ENCODE measurements at regions not wholly inside any gene's neighbourhood (a gene's known extent, or its start where the extent isn't known, plus 50 kb on each side); places are given as distances from the start of the nearest gene placed in this dataset.

DNA sequence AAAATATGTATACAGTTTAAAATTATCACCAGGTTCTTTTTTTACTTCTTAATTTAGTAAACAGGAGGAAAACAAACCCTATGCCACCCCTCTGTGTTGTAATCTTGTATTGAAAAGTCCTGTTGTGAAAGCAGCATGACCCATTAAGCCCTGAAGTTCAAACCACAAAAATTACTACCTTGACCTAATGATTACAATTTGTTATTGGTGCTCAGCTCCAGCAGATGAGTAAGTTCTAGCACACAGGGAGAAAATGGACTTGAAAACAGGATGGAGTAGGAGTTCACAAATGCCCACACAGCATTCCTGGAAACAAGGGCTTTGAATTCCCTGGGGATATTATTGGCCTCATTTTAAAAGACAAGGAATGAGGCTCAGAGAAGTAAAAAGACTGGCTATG lies 505.8 kb upstream of the ERCC4 start:
- no peaks in the 10 kb centered on the region for H3K9me3 ChIP-seq
- no peak for DNase-seq
- intact Hi-C loops (cut with DNase I), result no loop called here
- H3K4me3 ChIP-seq, result no peak overlapping the region
- no peaks in the 10 kb centered on the region for H3K27me3 ChIP-seq
- H3K4me1 ChIP-seq, result no peaks in the 10 kb centered on the region
- TF ChIP-seq POLR2A (IDR thresholded peaks at IDR 0.05) (no peak), CTCF (IDR thresholded peaks at IDR 0.05) (no peak)
- H3K27ac ChIP-seq, result no peak overlapping the region
- no peaks in the 10 kb centered on the region for H3K36me3 ChIP-seq

DNA sequence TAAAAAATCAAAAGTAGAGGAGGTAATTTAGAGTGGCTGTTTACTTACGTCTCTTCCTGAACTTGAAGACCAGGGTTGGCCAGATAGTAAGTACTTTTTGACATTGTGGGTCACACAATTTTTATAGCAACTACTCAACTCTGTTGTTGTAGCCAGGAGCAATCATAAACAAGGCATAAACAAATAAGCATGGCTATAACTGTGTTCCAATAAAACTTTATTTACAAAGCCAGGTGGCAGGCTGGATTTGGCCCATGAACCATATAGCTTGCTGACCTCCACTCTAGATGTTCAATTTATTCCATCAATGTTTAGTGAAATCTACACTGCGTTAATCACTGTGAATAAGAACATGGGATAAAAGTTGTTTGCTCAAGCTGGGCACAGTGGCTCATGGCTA lies 500.4 kb upstream of the ERCC4 start:
- WGBS, 2 donors, result 84 to 89% methylated on average over 2 of the region's 2 CpGs
- no peak overlapping the region for H3K27ac ChIP-seq
- intact Hi-C loops (cut with DNase I), result no loop called here

DNA sequence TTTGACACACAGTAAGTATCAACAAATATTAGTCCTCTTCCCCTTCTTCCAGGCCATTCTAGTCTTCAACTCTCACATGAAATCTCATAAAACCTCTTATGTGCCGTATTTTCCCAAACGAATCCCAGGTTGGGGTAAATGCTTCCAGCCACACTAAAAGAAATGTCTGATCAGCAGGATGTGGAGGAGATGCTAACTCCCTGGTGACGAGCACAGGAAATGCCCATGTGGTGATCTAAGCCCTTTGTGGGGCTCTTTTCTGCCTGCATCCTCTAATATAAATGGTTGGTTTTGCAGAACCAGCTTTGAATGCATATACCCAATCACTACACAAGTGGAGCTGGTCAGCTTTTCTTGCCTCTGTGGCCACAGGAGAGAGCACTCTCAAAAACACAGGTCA lies 498.2 kb upstream of the ERCC4 start:
- intact Hi-C loops (cut with DNase I), result no loop called here
- no peak for TF ChIP-seq CTCF (IDR thresholded peaks at IDR 0.05)
- TF ChIP-seq POLR2A (IDR thresholded peaks at IDR 0.05), result no peak
- Histone ChIP-seq H3K36me3 (no peaks in the 10 kb centered on the region), H3K4me3 (no peak overlapping the region), H3K27me3 (no peaks in the 10 kb centered on the region), H3K4me1 (no peaks in the 10 kb centered on the region), H3K27ac (no peak overlapping the region), H3K9me3 (no peaks in the 10 kb centered on the region)
- WGBS, 2 donors, result 71 to 73% methylated on average over 3 of the region's 3 CpGs
- DNase-seq, result no peak

More for the DNA sequence above, 500.4 kb upstream of the ERCC4 start:
- no peak for TF ChIP-seq CTCF (IDR thresholded peaks at IDR 0.05)
- no peak for TF ChIP-seq POLR2A (IDR thresholded peaks at IDR 0.05)
- no peaks in the 10 kb centered on the region for H3K4me1 ChIP-seq
- H3K36me3 ChIP-seq, result no peaks in the 10 kb centered on the region
- DNase-seq, result no peak
- H3K27me3 ChIP-seq, result no peaks in the 10 kb centered on the region
- no peak overlapping the region for H3K4me3 ChIP-seq
- H3K9me3 ChIP-seq, result no peaks in the 10 kb centered on the region

DNA sequence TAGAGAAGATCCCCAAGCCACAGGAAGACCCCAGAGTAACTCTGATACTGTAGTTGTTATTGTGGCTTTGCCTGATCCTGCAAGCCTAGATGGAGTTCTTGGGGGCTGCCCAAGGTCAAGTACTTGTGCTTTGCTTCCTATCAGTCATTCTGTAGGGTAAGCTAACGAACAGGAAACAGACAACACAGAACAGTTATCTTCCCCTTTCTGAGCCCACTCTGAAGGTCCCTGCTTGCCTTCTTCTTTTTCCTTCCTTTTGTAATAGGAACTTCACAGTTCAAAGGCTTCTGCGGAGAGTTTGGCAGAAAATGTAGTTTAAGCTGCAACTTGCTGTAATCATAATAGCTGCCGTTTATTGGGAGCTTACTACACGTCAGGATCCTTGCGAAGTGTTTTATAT lies 494.1 kb upstream of the ERCC4 start:
- Histone ChIP-seq H3K4me3 (no peak overlapping the region), H3K36me3 (no peaks in the 10 kb centered on the region), H3K4me1 (no peaks in the 10 kb centered on the region), H3K9me3 (no peaks in the 10 kb centered on the region), H3K27me3 (no peaks in the 10 kb centered on the region), H3K27ac (no peak overlapping the region)
- WGBS, 2 donors, result 45 to 58% methylated on average over 5 of the region's 5 CpGs
- DNase-seq, result no peak
- TF ChIP-seq POLR2A (IDR thresholded peaks at IDR 0.05), result no peak
- TF ChIP-seq CTCF (IDR thresholded peaks at IDR 0.05), result no peak
- intact Hi-C loops (cut with DNase I), result no loop called here

- DNase-seq, result no peak
- H3K36me3 ChIP-seq, result no peaks in the 10 kb centered on the region
- intact Hi-C loops (cut with DNase I), result no loop called here
- TF ChIP-seq CTCF (IDR thresholded peaks at IDR 0.05), result peak in 1 of 6 experiments; percentile 44
- no peak for TF ChIP-seq POLR2A (IDR thresholded peaks at IDR 0.05)
- WGBS, 2 donors, result 69 to 74% methylated on average over 6 of the region's 6 CpGs
- H3K4me1 ChIP-seq, result no peaks in the 10 kb centered on the region
- H3K27me3 ChIP-seq, result no peaks in the 10 kb centered on the region
- H3K9me3 ChIP-seq, result no peaks in the 10 kb centered on the region
- H3K27ac ChIP-seq, result no peak overlapping the region
- no peak overlapping the region for H3K4me3 ChIP-seq
These were observed 493.7 kb upstream of the ERCC4 start for GRCh38 chr16:13426269-13426668.
